ENCODE measurements at regions not wholly inside any gene's neighbourhood (a gene's known extent, or its start where the extent isn't known, plus 50 kb on each side); places are given as distances from the start of the nearest gene placed in this dataset.

- TF ChIP-seq CREB1 (IDR thresholded peaks at IDR 0.05; ENCODE audit: low read depth) (no peak), TAF1 (IDR thresholded peaks at IDR 0.05; ENCODE audit: low read depth) (no peak), RAD21 (IDR thresholded peaks at IDR 0.05; ENCODE audit: low read depth) (no peak), CEBPB (IDR thresholded peaks at IDR 0.05) (no peak), EGR1 (IDR thresholded peaks at IDR 0.05) (no peak), ZBTB7A (IDR thresholded peaks at IDR 0.05; ENCODE audit: low read depth) (no peak)
These were observed 208.2 kb upstream of the EPHA4 start for GRCh38 chr2:221780281-221780688.

Data from Ishikawa (cell line).